ENCODE measurements at regions not wholly inside any gene's neighbourhood (a gene's known extent, or its start where the extent isn't known, plus 50 kb on each side); places are given as distances from the start of the nearest gene placed in this dataset.

DNA sequence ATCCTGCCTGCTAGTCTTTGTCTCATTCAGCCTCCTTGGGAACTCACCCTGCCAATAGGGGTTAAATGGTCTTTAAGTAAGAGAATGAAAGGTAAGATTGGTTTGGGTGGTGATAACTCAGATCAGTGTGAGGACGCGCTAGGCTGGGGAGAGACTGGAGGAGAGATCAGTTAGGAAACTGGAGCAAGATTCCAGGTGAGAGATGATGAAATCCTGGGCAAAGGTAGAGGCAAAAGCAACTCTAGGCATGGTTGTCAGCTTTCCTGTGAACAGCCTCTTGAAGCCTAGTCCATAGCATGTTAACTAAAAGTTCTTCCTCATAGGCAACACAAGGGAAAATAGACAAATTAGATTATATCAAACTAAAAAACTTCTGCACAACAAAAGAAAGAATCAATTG, 145.2 kb upstream of the ANKRD28 start:
- DNase-seq (ENCODE audit: low read depth in 2 of 2): no peak

DNA sequence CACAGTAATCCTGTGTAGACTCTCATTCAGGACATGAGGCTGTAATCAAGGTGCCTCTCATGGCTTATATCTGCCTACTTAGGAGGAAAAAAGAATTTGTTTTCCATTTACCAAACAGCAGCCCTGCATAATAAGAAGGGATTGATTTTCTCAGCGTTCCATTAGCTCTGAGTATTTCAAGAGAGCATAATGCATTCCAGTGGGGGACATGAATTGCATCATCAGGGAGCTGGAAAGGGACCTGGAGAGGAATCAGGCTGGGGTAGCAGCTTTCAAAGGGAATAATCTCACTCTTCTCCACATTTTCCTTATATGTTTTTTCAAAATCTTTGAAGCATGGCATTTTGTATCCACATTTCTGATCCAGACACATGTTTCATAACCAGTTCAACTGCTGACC, 150.6 kb upstream of the ANKRD28 start:
- DNase-seq (ENCODE audit: low read depth in 2 of 2): no peak

DNA sequence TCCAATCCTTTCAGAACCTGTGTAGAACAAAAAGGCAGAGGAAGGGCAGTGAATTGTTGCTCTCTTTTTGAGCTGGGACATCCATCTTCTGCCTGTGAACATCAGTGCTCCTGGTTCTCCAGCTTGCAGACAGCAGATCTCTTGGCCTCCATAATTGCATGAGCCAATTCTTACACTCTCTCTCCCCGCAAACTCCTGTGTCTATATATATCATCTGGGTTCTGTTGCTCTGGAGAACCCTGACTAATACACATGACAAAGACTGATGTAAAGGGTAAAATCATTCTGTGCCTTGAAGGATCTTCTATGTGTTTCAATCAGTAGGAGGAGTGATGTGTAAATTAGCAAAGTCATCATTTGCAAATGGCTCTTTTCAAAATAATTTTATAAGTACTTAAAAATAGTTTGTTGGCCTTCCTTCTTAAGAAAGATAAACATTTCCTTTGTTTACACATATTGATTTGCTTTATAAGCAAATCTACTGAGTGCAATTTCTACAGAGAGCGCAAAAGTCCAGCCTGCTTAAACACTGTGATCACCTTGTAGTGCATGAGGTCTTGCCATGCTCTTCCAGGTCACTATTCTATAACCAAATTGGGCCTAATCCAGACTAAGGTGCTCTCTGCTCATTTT, 154.9 kb upstream of the ANKRD28 start:
- no peak for DNase-seq (ENCODE audit: low read depth in 2 of 2)

DNA sequence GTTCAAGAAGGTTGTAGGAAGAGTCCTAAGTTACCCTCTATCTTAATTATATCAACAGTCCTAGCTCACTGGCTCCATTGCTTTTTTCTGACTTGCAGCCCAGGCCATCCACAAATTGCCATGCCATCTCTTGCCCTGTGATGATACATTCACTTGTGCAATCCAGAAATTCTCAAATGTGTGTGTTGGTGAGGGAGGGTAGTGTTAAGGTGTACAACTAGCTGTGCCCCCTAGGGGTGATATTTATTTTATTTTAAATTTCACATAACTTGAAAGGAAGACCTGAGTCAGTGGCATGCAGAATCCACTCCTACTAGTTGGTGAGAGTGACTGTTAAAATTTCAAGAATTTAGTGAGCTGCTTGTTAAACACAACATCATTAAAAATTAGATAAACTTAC, 156.1 kb upstream of the ANKRD28 start:
- DNase-seq (ENCODE audit: low read depth in 2 of 2): no peak

DNA sequence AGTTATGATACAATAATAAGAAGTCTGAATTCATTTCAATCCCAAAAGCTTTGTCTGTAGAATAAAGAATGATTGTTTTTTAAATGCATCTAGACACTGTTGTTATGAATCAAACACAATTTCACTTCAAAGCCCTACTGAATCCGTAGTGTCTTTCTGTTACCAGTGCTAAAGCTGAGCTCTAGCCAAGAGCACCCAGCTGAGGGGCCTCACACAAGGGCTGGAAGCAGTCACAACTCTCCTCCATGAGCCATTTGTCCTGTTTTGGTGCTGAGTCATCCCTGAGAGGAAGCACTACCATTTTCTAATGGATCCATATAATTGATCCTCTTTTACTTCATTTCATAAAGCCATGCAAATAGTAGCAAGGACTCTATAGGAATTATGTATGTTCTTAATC, 158.2 kb upstream of the ANKRD28 start:
- no peak for DNase-seq (ENCODE audit: low read depth in 2 of 2)

DNA sequence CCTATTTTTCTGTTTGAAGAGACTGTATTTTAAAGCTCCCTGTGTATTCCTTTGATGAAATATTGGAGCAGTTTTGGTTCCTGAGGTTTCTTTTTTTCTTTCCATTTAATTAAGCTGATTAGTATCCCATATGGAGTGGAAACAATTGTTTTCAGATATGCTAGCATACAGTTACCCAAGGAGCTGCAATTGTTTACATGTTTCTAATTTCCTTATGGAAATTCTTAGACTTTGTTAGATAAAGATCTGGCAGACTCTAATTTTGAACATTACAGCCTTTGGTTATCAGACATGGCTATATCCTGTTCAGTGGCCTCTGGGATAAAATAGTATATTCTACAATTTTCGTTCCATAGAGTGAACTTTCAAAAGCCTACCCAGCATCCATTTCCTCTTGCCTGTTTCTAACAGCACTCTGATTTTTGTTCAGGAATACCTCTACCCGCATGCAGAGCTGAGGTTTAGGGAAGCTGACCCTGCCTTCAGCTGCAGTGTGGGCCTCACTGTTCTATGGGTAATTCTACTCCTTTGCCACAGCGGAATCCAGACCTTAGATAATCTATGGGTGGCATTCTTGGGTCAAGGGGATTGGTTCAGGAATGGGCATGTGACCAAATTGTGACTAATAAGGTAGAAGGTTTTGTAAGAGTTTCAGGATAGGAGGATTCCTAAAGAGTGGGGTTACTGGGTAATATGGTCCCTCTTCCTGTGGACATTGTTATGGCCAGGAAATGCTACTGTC, 161.1 kb upstream of the ANKRD28 start:
- DNase-seq (ENCODE audit: low read depth in 2 of 2): no peak

DNA sequence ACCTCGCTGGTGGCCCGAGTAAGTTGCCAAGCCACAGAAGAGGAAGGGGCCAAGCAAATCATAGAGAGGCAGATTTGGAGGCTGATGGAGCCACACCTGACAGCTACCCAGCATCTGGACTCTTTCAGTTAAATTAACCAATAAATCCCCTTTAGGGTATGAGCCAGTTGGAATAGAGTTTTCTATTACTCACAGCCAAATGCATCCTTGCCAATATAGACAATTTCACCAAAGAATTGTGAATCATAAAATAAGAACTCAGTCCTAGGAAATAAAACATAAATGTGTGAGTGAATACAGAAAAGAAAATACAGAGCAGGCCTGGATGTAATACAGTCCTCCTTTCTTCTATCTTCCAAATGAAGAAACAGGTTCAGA, 161.6 kb upstream of the ANKRD28 start:
- DNase-seq (ENCODE audit: low read depth in 2 of 2): no peak

DNA sequence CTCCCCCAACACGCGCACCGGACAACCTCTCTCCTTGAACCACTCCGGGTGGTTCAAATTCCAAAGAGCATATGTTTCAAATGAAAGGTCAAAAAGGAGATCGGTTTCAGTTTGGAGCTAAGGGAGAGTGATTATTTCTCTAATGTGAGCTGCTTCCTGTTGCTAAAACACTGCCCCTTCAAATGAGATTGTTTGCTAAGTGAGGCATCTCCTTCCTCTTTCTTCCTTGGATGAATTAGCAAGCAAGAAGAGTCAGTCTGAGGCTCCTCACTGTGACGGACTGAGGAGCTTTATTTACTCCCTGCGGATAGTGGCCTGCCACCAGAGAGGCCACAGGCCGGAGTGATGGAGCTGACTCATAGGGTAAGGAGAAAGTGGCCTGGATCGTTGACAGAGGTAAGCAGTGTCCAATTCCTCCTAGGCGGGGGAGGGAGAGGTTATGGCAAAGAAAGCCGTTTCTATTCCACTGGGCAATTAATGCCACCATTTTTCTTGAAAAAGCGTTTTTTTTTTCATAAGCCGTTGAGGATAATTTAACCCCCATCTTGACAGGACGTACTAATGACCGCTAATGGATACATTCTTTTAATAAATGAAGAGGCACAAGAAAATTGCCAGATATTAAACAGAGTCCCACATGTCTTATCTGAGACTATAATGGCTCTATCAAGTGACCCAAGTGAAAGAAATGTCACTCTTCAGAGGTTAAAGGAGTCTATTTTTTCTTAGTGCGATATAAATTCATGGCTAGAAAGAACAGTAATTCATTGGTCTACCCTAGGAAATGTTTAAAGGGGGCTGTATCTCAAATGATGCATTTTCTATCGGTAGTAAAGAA, 167.0 kb upstream of the ANKRD28 start:
- peak in 1 of 2 donors; percentile 66 for DNase-seq (ENCODE audit: low read depth in 2 of 2)

DNA sequence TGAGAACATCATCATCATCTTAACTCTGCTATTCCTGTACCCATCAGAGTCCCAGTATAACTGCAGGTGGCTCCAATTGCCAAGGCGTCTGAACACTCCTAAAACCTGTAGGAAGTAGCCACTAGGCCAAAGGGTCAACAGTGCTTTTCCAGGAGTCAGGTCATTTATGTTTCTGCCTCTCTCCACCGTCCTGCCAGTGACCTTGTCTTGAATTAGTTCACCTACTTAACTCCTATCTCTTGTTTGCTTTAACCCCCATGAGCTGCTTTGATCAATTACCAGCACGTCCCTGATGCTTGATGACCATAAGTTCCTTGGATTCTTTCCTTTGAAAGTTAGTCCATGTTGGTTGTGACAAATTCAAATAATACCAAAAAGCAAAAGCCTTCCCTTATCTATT, 169.8 kb upstream of the ANKRD28 start:
- DNase-seq (ENCODE audit: low read depth in 2 of 2): no peak

DNA sequence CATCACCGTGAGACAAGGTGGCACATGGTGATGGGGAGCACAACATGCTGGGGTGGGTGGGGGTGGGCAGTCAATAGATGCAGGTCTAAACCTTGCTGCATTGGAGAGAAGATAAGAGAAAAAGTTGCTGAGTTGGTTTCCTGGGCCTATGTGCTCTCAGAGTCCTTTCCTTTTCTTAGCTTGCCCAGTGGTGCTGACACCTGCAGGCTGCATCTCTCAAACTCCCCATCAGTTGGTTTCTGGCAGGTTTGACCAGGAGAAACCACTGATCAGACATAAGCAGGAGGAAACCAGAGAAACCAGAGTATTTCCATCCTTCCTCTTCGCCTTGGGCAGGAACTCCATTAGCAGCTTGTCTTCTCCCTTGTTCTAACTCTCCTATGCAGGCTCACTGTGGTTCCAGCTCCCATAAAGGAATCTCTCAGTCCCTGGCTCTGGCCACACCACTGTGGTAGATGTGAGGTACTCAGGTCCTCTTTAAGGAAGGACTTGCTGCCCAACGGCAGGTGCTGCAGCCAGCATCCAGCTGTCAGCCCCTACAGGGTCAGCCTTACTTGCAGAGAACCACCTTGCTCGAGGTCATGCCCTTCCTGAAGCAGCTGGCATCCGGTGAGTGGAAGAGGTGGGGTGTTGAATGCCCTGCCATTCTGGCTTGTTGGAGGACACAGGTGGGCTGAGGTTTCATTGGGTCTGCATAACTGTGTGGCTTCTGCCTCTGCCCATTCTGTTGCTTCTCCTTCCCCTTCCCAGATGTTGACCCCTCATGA, 172.3 kb upstream of the ANKRD28 start:
- no peak for DNase-seq (ENCODE audit: low read depth in 2 of 2)

DNA sequence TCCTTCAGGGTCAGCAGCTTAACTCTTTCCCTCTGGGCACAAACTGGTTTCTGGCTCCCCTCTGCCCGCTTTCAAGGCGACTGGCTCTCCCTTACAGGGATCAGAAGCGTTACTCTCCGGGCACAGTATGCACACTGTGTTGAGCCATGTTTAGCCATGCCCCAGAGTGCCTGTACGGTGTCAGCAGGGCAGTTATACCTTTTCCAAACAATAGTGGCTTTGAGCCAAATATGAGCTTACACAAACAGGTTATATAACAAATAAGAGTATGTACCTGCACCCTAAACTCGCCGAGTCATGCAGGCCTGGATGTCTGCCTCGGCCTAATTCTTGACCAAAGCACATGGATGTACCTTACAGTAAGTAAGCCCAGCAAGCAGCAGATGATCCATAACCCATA, 175.6 kb upstream of the ANKRD28 start:
- no peak for DNase-seq (ENCODE audit: low read depth in 2 of 2)

DNA sequence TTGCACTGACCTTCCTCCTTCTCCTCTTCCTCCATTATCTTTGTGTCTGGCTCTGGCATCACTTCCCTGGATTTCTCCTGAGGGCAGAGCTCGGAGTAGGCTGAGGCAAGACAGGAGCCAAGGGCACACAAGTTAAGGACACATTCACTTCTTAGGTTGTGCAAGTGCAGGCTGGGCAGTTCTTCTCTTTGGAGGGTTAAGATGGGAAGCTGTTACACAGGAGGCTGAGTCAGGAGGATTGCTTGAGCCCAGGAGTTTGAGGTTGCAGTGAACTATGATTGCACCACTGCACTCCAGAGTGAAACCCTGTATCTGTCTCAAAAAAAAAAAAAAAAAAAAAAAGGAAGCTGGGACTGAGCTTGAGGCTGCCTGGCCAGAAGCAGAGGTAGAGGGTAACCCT, 176.2 kb upstream of the ANKRD28 start:
- DNase-seq (ENCODE audit: low read depth in 2 of 2): no peak

DNA sequence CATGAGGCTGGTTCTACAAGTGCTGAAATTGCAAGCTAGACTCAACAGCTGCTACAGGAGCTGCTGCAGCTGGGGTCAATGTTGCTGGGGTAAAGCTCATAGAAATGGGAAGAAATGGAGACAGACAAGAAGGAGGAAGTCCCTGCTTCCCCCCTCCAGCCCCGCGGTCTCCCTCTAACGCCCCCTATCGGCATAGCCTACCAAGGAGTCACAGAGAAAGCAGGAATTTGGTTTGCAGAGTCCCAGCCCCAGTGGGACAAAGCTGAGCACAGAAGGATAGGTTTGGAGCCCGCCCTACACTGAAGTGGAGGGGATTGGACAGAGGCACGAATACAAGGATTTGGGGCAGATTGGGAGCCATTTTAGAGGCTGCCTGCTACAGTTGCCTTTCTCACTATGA, 176.9 kb upstream of the ANKRD28 start:
- no peak for DNase-seq (ENCODE audit: low read depth in 2 of 2)

DNA sequence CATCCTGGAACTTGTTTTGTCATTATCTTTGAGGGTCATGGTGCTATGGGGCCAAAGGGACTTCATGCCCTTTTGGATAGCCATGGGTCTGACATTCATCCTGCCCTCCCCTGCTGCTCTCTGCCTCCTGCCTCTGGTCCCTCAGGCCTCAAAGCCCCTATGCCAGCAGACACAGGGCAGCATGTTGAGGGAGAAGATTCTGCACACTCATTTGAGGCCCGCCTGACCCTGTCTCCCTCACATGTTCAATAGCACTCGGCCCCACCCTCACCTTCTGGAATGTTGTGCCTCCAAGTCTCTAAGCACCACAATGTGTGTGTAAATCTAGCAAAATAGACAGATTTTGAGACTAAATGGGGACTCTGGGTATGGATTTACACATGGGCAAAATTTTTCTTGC, 178.7 kb upstream of the ANKRD28 start:
- DNase-seq (ENCODE audit: low read depth in 2 of 2): no peak

DNA sequence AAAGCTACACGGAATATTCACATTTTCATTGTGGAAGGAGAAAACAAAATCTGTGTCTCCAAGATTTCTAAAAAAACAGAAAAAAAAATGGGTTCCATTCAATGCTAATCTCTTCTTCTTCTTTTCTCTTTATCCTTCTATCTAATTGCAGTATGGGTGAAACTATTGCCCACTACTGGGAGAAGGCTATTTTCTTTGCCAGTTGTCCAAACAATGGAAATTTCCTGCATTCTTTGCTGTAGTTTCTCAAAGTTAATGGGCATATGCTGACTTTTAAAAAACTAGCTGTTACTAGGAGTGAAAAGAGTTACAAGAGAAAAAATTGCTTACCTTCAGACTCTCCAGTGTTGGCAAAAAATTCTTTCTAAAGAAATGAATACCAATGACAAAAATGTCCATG, 179.3 kb upstream of the ANKRD28 start:
- DNase-seq (ENCODE audit: low read depth in 2 of 2): no peak

DNA sequence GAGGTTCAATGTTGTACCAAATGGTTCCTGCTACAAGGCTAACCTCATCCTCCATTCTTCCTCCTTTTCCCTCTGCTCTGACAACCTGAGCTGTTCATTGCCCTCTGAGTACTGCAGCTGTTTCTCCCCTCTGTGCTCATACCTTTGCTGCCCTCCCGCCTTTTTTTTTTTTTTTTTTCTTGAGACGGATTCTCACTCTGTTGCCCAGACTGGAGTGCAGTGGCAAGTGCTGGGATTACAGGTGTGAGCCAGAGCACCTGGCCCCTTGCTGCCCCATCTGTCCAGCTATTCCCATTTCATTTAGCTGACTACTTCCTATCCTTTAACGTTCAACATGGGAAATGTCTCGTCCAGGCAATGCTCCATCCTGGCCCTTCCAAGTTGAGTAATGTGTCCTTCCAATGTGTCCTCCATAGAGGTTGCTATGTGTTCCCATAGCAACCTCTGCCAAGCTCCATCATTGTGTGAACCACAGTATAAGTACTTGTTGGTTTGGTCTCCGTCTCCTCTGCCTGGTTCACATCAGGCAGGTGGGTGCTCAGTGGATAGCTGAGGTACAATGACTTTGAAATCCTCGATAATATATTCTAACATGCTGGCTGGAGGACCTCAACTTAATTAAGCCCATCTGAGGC, 179.9 kb upstream of the ANKRD28 start:
- DNase-seq (ENCODE audit: low read depth in 2 of 2): no peak

DNA sequence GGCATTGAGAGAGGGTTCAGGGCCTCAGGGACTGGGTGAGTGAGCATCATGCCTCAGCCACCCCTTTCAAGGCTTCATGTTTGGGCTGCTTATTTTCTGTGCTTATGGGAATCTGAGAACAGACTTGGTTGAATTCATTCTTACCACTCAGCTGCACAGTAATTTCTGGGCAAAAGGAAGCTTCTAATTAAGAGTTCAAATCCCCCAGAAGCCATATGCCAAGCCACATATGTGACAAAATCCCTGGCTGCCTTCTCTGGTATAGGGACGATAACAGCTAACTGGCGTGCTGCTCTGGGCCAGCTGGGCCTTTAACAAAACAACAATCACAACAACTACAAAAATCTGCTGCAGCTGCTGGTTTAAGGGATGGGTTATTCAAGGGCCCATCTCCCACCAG, 181.0 kb upstream of the ANKRD28 start:
- no peak for DNase-seq (ENCODE audit: low read depth in 2 of 2)

DNA sequence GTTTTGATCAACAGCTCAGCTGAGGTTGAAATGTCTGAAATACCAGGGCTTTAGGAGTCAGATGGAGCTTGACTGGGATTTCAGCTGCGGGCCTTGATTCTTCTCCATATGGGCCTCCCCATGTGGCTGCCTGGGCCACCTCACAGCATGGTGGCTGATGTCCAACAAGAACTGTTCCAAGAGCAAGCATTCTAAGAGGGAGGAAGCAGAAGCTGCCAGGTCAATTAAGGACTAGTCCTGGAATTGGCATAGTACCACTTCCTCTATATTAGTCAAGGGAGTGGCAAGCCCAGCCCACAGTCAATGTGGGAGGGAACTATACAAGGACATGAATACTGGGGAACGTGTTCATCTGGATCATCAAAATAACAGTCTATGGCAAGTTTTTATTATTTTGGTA, 181.7 kb upstream of the ANKRD28 start:
- DNase-seq (ENCODE audit: low read depth in 2 of 2): no peak

DNA sequence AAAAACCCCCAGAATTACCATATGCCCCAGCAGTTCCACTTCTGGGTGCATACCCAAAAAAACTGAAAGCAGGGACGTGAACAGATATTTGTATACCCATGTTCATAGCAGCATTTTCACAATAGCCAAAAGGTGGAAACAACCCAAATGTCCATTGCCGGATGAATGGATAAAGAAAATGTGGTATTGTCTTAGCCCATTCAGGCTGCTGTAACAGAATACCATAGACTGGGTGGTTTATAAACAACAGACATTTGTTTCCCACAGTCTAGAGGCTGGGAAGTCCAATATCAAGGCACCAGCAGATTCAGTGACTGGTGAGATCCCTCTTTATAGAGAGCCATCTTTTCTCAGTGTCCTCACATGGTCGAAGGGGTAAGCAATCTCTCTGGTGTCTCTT, 182.1 kb upstream of the ANKRD28 start:
- DNase-seq (ENCODE audit: low read depth in 2 of 2): no peak

DNA sequence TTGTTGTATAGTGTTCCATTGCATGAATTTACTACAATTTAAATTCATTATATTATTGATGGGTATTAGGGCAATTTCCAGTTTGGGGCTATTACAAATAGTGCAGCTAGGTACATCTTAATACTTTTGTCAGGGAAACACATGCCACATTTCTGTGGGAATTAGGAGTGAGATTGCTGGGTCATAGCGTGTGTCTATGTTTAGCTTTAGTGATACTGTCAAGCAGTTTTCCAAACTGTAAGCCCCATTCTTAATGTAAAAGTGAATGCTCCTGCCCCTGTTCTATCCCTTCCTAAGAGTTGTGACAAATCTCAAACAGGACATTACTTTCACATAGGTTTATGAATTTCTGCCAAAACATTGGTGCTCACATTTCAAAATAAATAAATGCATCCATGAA, 184.5 kb upstream of the ANKRD28 start:
- no peak for DNase-seq (ENCODE audit: low read depth in 2 of 2)

DNA sequence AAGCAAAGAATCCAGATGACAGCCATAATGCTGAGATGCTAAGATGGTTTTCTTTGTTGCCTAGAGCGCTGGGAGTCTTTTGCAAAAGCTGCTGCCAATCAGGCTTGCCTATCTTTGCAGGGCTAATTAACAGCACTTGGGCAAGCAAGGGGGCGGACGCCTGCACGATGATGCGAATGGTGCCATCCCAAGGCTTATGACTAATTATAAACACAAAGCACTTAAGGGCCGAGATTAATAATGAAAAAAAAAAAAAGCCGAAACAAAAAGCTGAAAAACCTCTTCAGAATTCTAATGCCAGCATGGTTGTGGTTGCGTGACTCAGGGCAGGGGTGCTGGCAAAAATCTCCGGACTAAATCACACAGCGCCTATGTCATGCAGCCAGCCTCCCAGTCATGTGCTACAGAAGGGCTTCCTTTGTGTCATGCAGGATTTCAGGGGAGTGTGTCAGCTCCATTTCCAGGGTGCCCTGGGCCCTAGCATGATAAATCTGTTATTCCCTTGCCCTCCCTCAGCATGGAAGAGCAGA, 185.0 kb upstream of the ANKRD28 start:
- DNase-seq (ENCODE audit: low read depth in 2 of 2): peak in 1 of 2 donors; percentile 53

All from lung microvascular endothelial cell (primary cell).